Activated CD4-positive, alpha-beta memory T cell treated with anti-CD3 and anti-CD28 coated beads for 36 hours (primary cell): ENCODE measurements at regions not wholly inside any gene's neighbourhood (a gene's known extent, or its start where the extent isn't known, plus 50 kb on each side); places are given as distances from the start of the nearest gene placed in this dataset.

Source experiments
- CTCF ChIA-PET: fragments of 350-600 bp; sonication (Branson Sonifier 250); formaldehyde crosslinking; loops from one replicate; lab custom pipeline; 2021; ENCODE audit warnings: antibody characterized with exemption, inconsistent platforms; lab: Charles Lee
- POLR2A ChIA-PET: fragments of 350-600 bp; sonication (Branson Sonifier 250); formaldehyde crosslinking; loops from one replicate; lab custom pipeline; 2021; ENCODE audit warnings: antibody characterized with exemption; lab: Charles Lee
- DNase-seq: peaks from one replicate; pipeline ENCODE4 v3.0.0-alpha.2; 2020
- H3K27ac Mint-ChIP-seq: one replicate; pipeline ENCODE4 v1.8.0; 2021; ENCODE audit warnings: mixed read lengths
- H3K27me3 Mint-ChIP-seq: one replicate; pipeline ENCODE4 v1.8.0; 2021; ENCODE audit warnings: mixed read lengths
- H3K36me3 Mint-ChIP-seq: one replicate; pipeline ENCODE4 v1.8.0; 2021; ENCODE audit warnings: mixed read lengths
- H3K4me1 Mint-ChIP-seq: one replicate; pipeline ENCODE4 v1.8.0; 2021; ENCODE audit warnings: low read depth, mixed read lengths
- H3K4me3 Mint-ChIP-seq: one replicate; pipeline ENCODE4 v1.8.0; 2021; ENCODE audit warnings: mild to moderate bottlenecking, mixed read lengths
- H3K9me3 Mint-ChIP-seq: one replicate; pipeline ENCODE4 v1.8.0; 2021; ENCODE audit warnings: mixed read lengths
- intact Hi-C: fragments of 100-400 bp; cut with micrococcal nuclease; formaldehyde crosslinking; loops from one replicate; pipeline ENCODE4 v1.15.1; 2023

DNA sequence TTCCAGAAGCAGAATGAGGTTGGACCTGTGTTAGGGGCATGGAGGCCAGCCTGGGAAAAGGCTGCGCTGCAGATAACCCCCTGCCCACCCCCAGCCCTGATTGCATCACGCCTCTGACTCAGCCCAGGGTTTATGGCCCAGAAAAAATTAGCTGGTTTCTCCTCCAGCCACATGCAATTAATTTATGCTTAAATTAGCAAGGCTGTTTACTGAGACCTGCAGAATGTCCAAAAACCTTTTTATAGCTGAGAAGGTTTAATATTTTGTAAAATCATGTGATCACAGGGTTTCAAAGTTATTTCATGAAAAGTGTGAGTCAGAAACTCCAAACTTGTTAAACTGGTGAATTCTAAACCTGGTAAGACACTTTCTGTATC is 123.1 kb upstream of the HDAC4 start:
- no peaks in the 10 kb centered on the region for H3K36me3 Mint-ChIP-seq
- POLR2A ChIA-PET = no interaction called here
- H3K9me3 Mint-ChIP-seq = no peaks in the 10 kb centered on the region

DNA sequence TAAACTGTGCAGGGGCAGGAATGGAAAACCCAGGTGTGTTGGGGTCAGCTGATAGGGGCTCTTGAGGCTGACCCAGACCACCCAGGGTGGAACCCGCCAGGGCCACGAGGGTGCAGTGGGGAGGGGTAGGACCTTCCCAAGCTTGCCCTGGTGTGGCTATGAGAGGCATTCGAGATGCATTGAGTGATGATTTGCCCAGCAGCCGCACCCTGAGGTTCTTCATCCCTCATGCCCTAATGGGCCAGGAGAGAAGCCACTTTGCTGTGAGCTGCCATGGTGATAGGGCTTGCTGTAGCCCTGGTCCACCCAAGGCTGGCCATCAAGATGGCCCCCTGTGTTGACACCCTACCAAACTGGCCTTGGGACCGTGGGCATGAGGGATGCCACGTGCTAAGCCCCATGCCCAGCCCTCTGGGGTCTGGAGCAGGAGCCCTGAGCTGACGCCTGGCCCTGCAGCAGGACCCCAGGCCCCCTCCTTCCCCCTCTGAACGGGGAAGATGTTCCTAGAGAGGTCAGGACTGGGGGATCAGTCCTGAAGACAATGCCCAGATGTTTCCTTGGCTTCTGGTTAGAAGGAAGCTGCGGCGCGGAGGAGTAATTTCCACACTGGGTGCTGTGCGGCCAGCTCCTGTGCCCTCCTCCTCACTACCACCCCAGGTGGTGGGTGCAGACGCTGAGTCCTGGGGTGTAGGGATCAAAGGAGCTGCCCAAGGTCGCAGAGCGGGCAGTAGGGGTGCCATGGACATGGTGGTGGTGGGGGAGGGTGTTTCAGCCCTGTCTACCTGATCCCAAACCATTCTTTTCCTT is 122.5 kb upstream of the HDAC4 start:
- peaks cover 2% of the 10 kb centered on the region for H3K27me3 Mint-ChIP-seq
- no peak overlapping the region for H3K4me3 Mint-ChIP-seq
- POLR2A ChIA-PET = no interaction called here
- intact Hi-C loops = no loop called here
- H3K9me3 Mint-ChIP-seq = no peaks in the 10 kb centered on the region
- no peak for DNase-seq
- CTCF ChIA-PET = no interaction called here
- H3K27ac Mint-ChIP-seq = no peak overlapping the region
- H3K4me1 Mint-ChIP-seq = no peaks in the 10 kb centered on the region
- no peaks in the 10 kb centered on the region for H3K36me3 Mint-ChIP-seq

More for the DNA sequence above, 123.1 kb upstream of the HDAC4 start:
- Mint-ChIP-seq H3K4me3 (no peak overlapping the region), H3K4me1 (no peaks in the 10 kb centered on the region), H3K27me3 (peaks cover 2% of the 10 kb centered on the region), H3K27ac (no peak overlapping the region)
- intact Hi-C loops = no loop called here
- CTCF ChIA-PET = no interaction called here
- DNase-seq = no peak

DNA sequence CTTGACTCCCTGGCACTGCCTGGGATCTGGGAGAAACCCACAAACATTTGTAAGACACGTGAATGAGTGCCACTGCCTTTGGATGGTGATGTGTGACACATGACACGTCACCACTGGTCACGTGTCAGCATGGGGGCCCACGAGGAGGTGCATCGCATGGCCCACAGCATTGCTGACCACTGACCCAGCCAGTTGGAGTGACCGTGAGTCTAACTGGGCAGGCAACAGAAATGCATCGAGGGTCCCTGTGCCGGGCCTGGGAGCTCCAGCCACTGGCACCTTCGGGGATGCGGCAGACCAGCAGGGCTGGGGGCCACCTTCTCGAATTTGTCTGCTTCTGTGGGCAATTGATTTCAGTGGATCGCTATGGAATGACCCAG is 121.9 kb upstream of the HDAC4 start:
- Mint-ChIP-seq H3K4me1 (no peaks in the 10 kb centered on the region), H3K9me3 (no peaks in the 10 kb centered on the region), H3K36me3 (no peaks in the 10 kb centered on the region), H3K27ac (no peak overlapping the region), H3K27me3 (peaks cover 2% of the 10 kb centered on the region), H3K4me3 (no peak overlapping the region)
- no peak for DNase-seq
- intact Hi-C loops = no loop called here
- POLR2A ChIA-PET = no interaction called here
- CTCF ChIA-PET = no interaction called here

DNA sequence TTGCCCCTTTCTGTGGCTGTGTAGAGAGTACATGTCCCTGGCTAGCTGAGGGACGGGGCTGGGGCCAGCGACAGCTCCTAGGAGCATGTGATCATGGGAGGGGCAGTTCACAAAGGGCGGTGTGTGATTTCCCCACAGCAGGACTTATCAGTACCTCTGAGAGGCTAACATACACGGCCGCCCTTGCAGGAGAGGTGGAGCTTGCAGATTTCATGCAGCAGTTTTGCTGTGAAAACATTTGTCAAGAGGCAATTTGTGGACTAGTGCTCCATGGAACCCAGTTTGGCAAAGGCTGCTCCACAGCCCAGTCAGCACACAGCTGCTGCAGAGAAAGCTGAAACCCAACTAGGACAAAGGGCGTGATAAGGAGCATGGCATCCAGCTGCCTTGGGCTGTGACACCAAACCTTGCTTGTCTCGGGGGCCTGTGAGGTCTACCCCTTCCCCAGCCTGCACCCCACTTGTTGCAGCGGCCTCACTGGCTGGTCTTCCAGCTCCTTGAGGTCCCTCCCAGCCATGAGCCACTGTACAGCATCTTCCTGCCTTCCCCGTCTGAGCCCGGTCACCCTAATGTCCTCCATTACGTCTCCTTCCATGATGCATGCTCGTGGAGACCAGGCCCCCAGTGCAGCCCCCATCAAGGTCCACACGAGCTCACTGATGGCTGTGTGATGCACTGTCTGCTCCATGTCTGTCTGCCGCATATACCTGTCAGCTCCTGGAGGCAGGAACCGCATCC is 121.4 kb upstream of the HDAC4 start:
- intact Hi-C loops = no loop called here
- H3K27ac Mint-ChIP-seq = no peak overlapping the region
- H3K36me3 Mint-ChIP-seq = no peaks in the 10 kb centered on the region

DNA sequence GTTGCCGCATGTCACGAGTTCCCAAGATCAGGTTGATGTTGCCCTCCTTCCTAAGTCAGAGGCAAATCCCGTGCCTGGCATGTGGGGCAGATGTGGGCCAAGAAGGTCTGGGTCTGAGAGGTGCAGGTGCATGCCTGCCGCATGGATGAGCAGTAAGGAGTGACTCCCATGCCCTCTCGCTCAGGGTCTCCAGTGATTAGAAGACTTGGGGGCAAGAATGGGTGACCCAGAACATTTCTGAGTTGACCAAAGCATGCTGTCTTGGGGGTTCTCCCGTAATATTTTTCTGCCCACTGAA is 120.6 kb upstream of the HDAC4 start:
- intact Hi-C loops = no loop called here
- POLR2A ChIA-PET = no interaction called here
- Mint-ChIP-seq H3K27me3 (peaks cover 2% of the 10 kb centered on the region), H3K27ac (no peak overlapping the region), H3K4me3 (no peak overlapping the region), H3K9me3 (no peaks in the 10 kb centered on the region), H3K36me3 (no peaks in the 10 kb centered on the region), H3K4me1 (no peaks in the 10 kb centered on the region)
- DNase-seq = no peak
- CTCF ChIA-PET = no interaction called here

More for the DNA sequence above, 121.4 kb upstream of the HDAC4 start:
- no peak for DNase-seq
- H3K9me3 Mint-ChIP-seq = no peaks in the 10 kb centered on the region
- H3K27me3 Mint-ChIP-seq = peaks cover 2% of the 10 kb centered on the region
- ChIA-PET CTCF (no interaction called here), POLR2A (no interaction called here)
- H3K4me3 Mint-ChIP-seq = no peak overlapping the region
- no peaks in the 10 kb centered on the region for H3K4me1 Mint-ChIP-seq

DNA sequence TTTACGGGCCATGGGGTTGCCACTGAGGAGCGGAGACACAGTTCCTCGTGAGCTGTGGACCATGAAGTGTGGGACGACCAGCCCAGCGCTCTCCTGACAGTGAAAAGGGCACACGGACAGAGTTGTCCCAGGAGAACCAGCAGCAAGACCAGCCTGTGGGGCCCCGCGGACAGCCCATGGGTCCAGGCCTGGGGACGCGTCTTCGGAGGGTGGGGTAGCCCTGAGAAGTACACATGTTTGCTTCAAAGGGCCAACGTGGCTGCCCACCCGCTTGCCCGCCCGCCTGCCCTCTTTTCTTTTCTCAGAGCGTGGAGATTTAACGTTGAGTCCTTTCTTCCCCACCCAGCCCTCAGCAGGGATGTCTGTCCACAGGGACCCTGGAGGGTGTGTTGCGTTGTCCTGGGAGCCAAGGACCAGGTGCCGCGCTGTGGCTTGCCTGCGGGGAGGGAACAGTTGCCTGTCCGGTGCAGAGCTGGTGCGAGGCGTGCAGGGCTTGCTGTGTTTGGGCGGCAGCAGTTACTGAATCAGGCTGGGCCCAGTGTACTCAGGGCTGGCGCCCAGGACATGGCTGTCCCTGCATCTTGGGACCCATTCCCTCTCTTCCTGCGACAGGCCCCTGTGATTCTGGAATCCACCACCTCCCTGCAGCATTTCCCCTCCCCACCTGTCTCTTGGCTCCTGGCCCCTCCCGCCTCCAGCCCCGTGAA is 120.1 kb upstream of the HDAC4 start:
- DNase-seq = no peak
- Mint-ChIP-seq H3K4me3 (no peak overlapping the region), H3K36me3 (no peaks in the 10 kb centered on the region), H3K27me3 (peaks cover 2% of the 10 kb centered on the region), H3K27ac (no peak overlapping the region), H3K4me1 (no peaks in the 10 kb centered on the region), H3K9me3 (no peaks in the 10 kb centered on the region)
- CTCF ChIA-PET = no interaction called here
- intact Hi-C loops = no loop called here
- POLR2A ChIA-PET = no interaction called here

DNA sequence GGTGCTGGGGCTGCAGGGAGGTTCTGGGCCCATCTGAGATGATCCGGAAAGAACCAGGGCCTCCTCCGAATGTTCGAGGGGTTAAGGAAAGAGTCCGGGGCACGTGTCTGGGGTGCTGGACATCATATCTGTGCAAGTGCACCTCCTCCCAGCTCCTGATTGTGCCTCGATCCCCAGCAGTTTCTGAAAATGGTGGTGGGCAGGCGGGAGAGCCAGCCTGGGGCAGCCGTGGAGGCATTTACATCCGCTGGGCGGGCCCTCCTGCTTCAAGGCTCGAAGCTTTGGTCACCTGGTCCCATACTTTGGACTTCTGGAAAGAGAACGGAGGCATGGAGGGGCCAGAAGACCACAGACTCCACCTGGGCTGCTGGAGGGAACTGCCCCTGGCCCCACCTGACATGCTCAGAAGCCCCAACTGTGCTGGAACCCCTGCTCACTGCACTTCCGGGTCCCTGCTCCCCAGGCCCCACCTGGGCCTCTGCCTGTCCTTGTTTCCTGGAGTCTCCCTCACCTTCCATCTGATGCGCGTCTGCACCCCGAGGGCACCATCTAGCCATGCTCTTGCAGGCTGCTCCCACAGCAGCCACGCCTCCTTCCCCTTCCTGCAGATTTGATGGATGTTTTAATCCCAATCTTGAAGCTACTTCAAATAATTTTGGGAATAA is 119.2 kb upstream of the HDAC4 start:
- Mint-ChIP-seq H3K27me3 (peaks cover 2% of the 10 kb centered on the region), H3K27ac (no peak overlapping the region), H3K4me3 (no peak overlapping the region), H3K9me3 (no peaks in the 10 kb centered on the region), H3K36me3 (no peaks in the 10 kb centered on the region), H3K4me1 (no peaks in the 10 kb centered on the region)
- intact Hi-C loops = no loop called here
- ChIA-PET POLR2A (no interaction called here), CTCF (no interaction called here)
- no peak for DNase-seq

DNA sequence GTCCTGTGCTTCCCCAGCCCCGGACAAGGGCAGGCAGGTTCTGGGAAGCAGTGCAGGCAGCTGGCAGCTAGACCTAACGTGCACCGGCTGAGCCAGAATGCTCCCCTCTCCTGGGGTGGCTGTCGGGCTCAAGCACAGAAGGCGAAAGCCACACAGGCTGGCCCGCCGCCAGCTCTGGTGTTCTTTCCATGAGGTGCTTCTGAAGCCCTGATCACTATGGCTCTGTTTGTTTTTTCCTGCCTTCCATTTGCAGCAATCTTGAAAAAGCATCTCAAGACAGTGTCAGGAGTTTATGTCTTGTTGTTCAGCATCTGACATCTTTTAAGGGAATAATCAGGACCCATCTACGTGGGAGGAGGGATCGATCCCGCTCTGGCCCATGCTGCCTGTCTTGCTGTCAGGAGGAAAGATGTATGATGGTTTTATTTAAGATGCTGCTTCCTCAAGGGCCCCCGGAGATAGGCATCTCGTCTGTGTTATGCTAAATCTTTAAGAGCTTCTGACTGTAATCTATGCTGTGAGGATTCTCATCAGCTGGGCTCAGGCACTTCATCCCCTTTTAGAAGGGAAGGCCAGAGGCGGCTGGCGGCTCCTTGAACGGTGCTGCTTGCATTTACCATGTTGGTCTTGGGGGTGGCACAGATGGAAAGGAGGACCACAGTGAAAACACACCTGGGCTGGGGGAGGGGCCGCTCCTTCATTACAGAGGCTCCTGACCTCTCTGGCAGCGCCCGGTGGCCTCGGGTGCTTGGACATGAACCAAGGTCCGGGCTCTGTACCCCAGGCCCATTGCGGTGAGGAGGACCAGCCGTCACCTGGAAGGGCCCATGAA is 118.5 kb upstream of the HDAC4 start:
- no peak for DNase-seq
- Mint-ChIP-seq H3K4me3 (no peak overlapping the region), H3K9me3 (no peaks in the 10 kb centered on the region), H3K27me3 (peaks cover 2% of the 10 kb centered on the region), H3K36me3 (no peaks in the 10 kb centered on the region), H3K4me1 (no peaks in the 10 kb centered on the region), H3K27ac (no peak overlapping the region)
- intact Hi-C loops = no loop called here
- POLR2A ChIA-PET = no interaction called here
- CTCF ChIA-PET = no interaction called here

DNA sequence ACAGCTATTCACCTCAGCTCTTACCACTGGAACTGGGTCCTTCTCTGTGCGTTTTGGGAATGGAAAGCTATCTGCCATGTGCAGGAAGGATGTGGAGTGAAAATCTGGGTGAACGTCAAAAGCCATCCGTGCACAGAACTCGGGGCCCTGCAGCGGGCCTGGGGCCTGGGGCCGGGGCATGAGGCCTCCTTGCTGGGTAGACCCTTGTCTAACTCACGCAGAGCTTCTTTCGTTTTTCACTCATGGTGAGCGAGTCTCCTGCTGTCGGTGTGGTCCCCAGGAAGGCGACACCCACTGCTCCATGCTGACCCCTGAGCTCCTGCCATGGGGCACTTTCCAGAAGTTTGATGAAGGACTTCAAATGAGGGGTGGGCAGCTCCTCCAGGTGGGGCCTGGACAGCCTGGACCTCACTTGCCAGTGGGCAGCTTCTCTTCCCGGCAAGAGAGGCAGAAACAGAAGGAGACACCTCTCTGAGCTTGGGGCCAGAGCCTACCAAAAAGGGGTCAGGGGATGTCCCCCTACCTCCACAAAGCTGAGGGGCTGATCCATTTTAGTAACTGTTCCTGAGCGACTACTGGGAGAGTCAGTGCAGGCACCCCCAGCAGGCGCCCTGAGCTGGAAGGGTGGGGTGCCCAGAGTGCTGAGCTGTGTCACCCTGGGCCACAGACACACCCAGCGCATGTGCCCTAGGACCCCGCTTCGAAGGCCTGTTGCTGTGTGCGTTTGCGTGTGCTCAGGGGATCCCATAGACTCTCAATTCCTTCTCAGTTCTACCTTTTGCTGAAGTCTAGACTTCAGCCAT is 117.7 kb upstream of the HDAC4 start:
- DNase-seq = no peak
- Mint-ChIP-seq H3K4me1 (no peaks in the 10 kb centered on the region), H3K36me3 (no peaks in the 10 kb centered on the region), H3K4me3 (no peak overlapping the region), H3K27ac (no peak overlapping the region), H3K9me3 (no peaks in the 10 kb centered on the region), H3K27me3 (peaks cover 2% of the 10 kb centered on the region)
- ChIA-PET POLR2A (no interaction called here), CTCF (no interaction called here)
- intact Hi-C loops = no loop called here

DNA sequence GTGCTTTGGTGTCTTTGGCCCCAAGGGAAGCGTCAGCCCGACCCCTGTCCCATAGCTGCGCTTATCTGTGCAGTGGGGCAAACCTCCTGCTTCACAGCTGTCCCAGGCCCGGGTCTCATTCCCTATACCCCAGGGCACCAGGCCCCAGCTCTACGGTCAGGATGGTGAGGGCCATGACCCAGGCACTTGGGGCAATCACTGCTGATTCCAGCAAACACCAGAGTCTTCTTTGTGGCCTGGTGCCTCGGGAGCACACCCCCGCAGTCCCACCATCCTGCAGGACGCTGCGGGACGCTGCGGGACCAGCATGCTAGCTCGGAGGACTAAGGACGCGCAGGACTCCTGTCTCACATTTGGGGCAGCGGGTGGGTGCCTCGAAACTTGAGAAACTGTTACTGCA is 116.9 kb upstream of the HDAC4 start:
- POLR2A ChIA-PET = no interaction called here
- H3K4me3 Mint-ChIP-seq = no peak overlapping the region
- CTCF ChIA-PET = no interaction called here
- H3K4me1 Mint-ChIP-seq = no peaks in the 10 kb centered on the region
- no peaks in the 10 kb centered on the region for H3K9me3 Mint-ChIP-seq
- H3K36me3 Mint-ChIP-seq = no peaks in the 10 kb centered on the region
- no peak for DNase-seq
- intact Hi-C loops = no loop called here
- H3K27ac Mint-ChIP-seq = no peak overlapping the region
- peaks cover 2% of the 10 kb centered on the region for H3K27me3 Mint-ChIP-seq

DNA sequence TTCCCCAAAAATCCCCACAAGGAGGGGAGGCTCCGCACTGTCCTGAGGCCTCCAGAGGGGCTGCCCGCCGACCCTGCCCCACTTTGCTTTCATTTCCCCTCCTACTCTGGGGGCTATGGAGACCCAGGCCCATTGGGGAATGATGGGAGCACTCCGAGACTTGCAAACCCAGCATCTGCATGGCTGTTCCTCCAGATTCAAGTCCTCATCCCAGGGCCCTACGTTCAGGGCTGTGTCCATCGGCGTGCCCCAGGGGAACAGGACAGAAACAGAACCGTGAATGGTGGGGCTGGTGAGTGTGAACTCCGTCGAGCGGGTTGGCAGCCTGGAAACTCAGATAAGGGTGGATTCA is 116.1 kb upstream of the HDAC4 start:
- Mint-ChIP-seq H3K9me3 (no peaks in the 10 kb centered on the region), H3K27ac (no peak overlapping the region), H3K4me1 (no peaks in the 10 kb centered on the region), H3K27me3 (peaks cover 2% of the 10 kb centered on the region), H3K4me3 (no peak overlapping the region), H3K36me3 (no peaks in the 10 kb centered on the region)
- CTCF ChIA-PET = no interaction called here
- intact Hi-C loops = no loop called here
- POLR2A ChIA-PET = no interaction called here
- no peak for DNase-seq
